ENCODE measurements at regions not wholly inside any gene's neighbourhood (a gene's known extent, or its start where the extent isn't known, plus 50 kb on each side); places are given as distances from the start of the nearest gene placed in this dataset.

DNA sequence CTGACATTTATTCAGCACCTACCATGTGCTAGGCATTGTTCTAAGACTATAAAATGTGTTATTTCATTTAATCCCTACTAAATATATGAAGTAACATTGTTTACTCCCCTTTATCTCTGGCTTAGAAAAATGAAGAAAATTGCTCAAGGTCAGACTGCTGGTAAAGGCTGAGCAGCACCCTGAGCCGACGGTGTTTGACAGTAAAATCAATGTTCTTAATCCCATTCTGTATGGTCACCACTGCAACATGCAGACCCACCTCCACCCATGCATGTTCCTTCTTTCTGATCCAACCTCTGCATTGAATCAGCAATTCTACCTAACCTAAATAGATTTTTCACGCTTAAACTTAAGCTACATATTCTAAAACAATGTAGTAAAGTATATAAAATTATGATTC lies 216.5 kb downstream of the ZBBX start:
- no peaks in the 10 kb centered on the region for H3K9me3 ChIP-seq (ENCODE audit: control insufficient read depth, insufficient read depth, low read length)
- TF ChIP-seq, protein P1, sequence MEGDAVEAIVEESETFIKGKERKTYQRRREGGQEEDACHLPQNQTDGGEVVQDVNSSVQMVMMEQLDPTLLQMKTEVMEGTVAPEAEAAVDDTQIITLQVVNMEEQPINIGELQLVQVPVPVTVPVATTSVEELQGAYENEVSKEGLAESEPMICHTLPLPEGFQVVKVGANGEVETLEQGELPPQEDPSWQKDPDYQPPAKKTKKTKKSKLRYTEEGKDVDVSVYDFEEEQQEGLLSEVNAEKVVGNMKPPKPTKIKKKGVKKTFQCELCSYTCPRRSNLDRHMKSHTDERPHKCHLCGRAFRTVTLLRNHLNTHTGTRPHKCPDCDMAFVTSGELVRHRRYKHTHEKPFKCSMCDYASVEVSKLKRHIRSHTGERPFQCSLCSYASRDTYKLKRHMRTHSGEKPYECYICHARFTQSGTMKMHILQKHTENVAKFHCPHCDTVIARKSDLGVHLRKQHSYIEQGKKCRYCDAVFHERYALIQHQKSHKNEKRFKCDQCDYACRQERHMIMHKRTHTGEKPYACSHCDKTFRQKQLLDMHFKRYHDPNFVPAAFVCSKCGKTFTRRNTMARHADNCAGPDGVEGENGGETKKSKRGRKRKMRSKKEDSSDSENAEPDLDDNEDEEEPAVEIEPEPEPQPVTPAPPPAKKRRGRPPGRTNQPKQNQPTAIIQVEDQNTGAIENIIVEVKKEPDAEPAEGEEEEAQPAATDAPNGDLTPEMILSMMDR (IDR thresholded peaks at IDR 0.05; ENCODE audit: low read depth, low read length, poor library complexity, severe bottlenecking), result no peak
- no peak for TF ChIP-seq EZH2phosphoT487 (IDR thresholded peaks at IDR 0.05; ENCODE audit: borderline replicate concordance, low read length)

DNA sequence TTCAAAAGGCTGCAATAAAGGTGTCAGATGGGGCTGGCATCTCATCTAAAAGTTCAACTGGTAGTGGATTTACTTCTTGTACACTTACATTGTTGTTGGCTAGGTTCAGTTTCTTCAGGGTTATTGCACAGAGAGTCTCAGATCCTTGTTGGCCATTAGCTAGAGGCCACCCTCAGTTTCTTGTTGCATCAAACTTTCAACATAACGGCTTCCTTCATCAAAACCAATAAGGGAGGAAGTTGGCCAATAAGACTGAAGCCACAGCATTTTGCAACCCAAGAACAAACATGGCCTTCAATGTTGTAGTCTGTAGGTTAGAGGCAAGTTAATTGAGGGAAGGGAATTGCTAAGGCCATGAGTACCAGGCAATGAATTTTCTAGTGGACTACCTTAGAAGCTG lies 218.0 kb downstream of the ZBBX start:
- Histone ChIP-seq H3K27me3 (ENCODE audit: control insufficient read depth, low read length) (no peaks in the 10 kb centered on the region), H3K36me3 (ENCODE audit: control insufficient read depth, low read length) (no peaks in the 10 kb centered on the region), H3K4me1 (ENCODE audit: control insufficient read depth, low read length) (no peaks in the 10 kb centered on the region), H3K4me3 (ENCODE audit: low read length) (no peak overlapping the region), H3K9me3 (ENCODE audit: control insufficient read depth, insufficient read depth, low read length) (no peaks in the 10 kb centered on the region), H3K4me2 (ENCODE audit: low read length) (no peak overlapping the region), H3K79me2 (ENCODE audit: control insufficient read depth, low read length) (no peaks in the 10 kb centered on the region), H3K27ac (ENCODE audit: low read depth, low read length) (no peak overlapping the region), H3F3A (ENCODE audit: control insufficient read depth, insufficient read depth) (no peaks in the 10 kb centered on the region), H4K20me1 (ENCODE audit: control insufficient read depth, insufficient read depth, low read depth, low read length) (no peaks in the 10 kb centered on the region), H3K9me2 (replicated peaks; ENCODE audit: control insufficient read depth, low read length) (no peaks in the 10 kb centered on the region)
- TF ChIP-seq, protein P1 (IDR thresholded peaks at IDR 0.05; ENCODE audit: low read depth, low read length, poor library complexity, severe bottlenecking), result no peak
- no peak for TF ChIP-seq EZH2phosphoT487 (IDR thresholded peaks at IDR 0.05; ENCODE audit: borderline replicate concordance, low read length)

More for the DNA sequence above, 216.5 kb downstream of the ZBBX start:
- no peaks in the 10 kb centered on the region for H4K20me1 ChIP-seq (ENCODE audit: control insufficient read depth, insufficient read depth, low read depth, low read length)
- no peak overlapping the region for H3K4me3 ChIP-seq (ENCODE audit: low read length)
- H3K27ac ChIP-seq (ENCODE audit: low read depth, low read length), result no peak overlapping the region
- H3K79me2 ChIP-seq (ENCODE audit: control insufficient read depth, low read length), result no peaks in the 10 kb centered on the region
- no peaks in the 10 kb centered on the region for H3K9me2 ChIP-seq (replicated peaks; ENCODE audit: control insufficient read depth, low read length)
- no peaks in the 10 kb centered on the region for H3F3A ChIP-seq (ENCODE audit: control insufficient read depth, insufficient read depth)
- no peaks in the 10 kb centered on the region for H3K36me3 ChIP-seq (ENCODE audit: control insufficient read depth, low read length)
- no peaks in the 10 kb centered on the region for H3K4me1 ChIP-seq (ENCODE audit: control insufficient read depth, low read length)
- no peaks in the 10 kb centered on the region for H3K27me3 ChIP-seq (ENCODE audit: control insufficient read depth, low read length)
- no peak overlapping the region for H3K4me2 ChIP-seq (ENCODE audit: low read length)

DNA sequence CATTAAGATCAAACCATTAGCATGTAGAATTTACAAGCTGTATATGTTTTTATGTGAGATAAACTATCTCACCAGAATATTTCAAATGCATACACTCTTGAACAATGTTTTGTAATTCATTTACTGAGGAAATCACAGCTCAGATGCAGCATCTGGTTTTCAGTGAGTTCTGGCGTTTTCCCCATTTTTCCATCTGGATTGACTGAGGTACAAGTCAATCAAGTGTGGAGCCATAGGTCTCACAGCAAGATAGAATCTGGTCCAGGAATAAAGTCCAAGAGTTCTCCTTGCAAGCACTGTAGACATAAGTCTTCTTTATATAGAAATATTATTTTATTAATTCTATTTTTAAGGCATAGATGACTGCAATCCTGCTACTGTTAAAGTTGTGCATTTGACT lies 219.3 kb downstream of the ZBBX start:
- no peak overlapping the region for H3K27ac ChIP-seq (ENCODE audit: low read depth, low read length)
- no peaks in the 10 kb centered on the region for H3K79me2 ChIP-seq (ENCODE audit: control insufficient read depth, low read length)
- no peaks in the 10 kb centered on the region for H4K20me1 ChIP-seq (ENCODE audit: control insufficient read depth, insufficient read depth, low read depth, low read length)
- H3K9me3 ChIP-seq (ENCODE audit: control insufficient read depth, insufficient read depth, low read length), result 0 out of 2 replicates have a peak, but pooled peaks cover 3% of the 10 kb centered on the region
- no peaks in the 10 kb centered on the region for H3K36me3 ChIP-seq (ENCODE audit: control insufficient read depth, low read length)
- H3F3A ChIP-seq (ENCODE audit: control insufficient read depth, insufficient read depth), result no peaks in the 10 kb centered on the region
- no peak overlapping the region for H3K4me2 ChIP-seq (ENCODE audit: low read length)
- no peak for TF ChIP-seq EZH2phosphoT487 (IDR thresholded peaks at IDR 0.05; ENCODE audit: borderline replicate concordance, low read length)
- TF ChIP-seq, protein P1 (IDR thresholded peaks at IDR 0.05; ENCODE audit: low read depth, low read length, poor library complexity, severe bottlenecking), result no peak
- no peaks in the 10 kb centered on the region for H3K4me1 ChIP-seq (ENCODE audit: control insufficient read depth, low read length)
- no peaks in the 10 kb centered on the region for H3K27me3 ChIP-seq (ENCODE audit: control insufficient read depth, low read length)
- H3K4me3 ChIP-seq (ENCODE audit: low read length), result no peak overlapping the region
- H3K9me2 ChIP-seq (replicated peaks; ENCODE audit: control insufficient read depth, low read length), result no peaks in the 10 kb centered on the region
